ENCODE measurements at regions not wholly inside any gene's neighbourhood (a gene's known extent, or its start where the extent isn't known, plus 50 kb on each side); places are given as distances from the start of the nearest gene placed in this dataset.

DNA sequence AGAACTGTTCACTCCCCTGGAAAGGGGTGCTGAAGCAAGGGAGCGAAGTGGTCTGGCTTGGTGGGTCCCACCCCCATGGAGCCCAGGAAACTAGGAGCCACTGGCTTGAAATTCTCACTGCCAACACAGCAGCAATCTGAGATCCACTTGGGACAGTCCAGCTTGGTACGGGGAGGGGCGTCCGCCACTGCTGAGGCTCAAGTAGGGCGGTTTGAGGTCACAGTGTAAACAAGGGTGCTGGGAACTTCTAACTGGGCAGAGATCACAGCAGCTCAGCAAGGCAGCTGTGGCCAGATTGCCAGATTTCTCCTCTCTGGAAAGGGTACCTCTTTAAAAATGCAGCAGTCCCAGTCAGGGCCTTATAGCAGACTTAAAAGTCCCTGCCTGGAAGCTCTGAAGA, 53.9 kb upstream of the GALNTL6 start:
- no peak for DNase-seq

DNA sequence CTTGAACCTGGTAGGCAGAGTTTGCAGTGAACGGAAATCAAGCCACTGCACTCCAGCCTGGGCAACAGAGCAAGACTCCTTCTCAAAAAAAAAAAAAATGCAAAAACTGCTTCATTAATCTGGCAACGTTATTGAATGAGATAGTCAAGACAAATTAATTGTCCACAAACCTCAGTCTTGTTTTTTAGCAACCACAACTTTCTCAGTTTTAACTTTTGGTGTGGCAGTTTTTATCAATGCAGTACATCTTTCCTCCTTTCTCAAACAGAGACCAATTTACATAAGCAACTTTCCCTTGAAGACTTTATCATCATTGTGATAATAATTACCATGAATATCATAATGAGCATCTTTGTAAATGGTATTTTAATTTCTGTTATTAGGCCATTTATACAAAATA, 61.7 kb upstream of the GALNTL6 start:
- no peak for DNase-seq

DNA sequence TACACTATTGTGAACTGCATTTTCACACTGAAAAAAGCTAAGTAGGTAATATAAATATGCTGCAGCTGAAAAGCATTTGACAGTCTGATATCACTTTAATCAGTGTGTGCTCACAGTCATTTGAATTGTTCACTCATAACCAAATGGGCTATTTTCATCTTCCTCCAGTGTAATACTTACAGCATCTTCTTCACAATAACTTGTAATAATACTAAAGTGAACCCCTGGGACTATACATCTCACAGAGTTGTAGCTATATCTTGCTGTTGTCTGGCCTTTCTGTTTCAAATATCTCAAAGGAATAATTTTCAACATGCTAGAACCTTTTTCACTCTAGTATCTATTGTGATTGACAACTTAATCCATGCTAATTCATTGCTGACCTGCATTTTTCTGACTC, 66.8 kb upstream of the GALNTL6 start:
- DNase-seq, result no peak

DNA sequence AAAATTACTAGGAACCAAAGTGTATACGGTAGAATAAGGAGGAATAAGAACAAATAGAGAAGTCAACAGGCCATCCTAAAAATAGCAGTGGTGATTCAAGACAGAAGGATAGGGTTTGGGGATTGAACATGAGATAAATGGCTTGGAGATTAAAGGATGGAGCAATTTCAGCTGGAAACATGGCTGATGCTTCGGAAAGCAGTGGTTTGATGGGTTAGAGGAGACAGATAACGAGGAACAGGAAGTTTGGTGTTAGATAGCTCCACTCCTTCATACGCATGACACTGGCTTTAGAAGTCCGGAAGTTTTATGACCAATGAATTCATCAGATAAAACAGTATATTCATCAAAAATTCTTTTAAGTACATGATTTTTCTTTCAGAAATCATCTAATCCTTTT, 70.8 kb upstream of the GALNTL6 start:
- DNase-seq, result no peak

DNA sequence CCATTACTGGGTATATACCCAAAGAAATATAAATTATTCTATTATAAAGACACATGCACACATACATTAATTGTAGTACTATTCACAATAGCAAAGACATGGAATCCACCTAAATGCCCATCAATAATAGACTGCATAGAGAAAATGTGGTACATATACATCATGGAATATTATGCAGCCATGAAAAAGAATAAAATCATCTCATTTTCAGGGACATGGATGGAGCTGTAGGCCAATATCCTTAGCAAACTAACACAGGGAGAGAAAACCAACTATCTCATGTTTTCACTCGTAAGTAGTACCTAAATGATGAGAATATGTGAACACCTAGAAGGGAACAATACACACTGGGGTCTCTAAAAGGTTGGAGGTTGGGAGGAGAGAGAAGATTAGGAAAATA, 86.0 kb upstream of the GALNTL6 start:
- DNase-seq, result no peak

DNA sequence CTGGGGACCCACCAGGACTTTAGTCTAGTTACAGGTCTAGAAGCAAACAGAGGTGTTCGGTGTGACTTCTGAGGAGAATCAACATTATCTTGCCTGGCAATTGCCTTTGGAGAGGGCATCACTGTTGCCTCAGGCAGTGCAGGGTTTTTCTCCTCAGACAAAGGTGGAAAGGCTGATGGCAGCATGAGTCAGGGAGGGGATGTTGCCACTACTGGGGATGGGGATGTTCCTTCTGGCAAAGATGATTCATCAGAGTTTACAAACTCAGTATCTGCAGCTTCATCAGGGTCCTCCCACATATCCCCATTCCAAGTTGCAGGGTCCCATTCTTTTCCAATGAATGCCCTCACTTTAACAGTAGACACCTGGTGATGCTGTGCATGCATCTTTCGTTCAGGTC, 91.3 kb upstream of the GALNTL6 start:
- DNase-seq, result no peak

DNA sequence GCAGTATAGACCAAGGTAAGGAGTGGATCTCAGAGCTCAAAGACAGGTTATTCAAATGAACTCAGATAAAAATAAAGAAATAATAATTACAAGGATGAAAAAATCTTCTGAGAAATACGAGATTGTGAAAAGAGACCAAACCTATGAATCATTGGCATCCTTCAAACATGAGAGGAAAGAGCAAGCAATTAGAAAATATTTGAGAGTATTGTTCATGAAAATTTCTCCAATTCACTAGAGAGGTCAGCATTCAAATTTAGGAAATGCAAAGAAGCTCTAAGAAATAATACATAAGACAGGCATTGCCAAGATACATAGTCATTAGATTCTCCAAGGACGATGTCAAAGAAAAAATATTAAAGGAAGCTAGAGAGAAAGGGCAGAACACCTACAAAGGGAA, 93.5 kb upstream of the GALNTL6 start:
- DNase-seq, result no peak

DNA sequence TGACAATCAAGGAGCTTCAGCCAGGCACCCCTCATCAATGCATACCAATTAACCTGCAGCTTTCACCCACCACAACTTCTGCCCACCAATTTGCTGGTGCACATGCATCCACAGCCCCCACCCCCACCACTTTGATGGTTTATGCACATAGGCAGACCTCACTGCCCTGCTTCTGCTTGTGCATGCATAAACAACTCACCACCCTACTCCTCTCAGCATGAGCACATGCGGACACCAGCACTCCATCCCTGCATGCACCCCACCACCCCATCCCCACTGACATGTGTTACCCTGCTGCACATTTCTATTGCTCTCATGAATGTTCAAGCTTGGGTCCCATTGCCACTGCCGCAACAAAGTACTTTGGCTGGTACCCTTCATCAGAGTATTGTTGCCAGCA, 94.5 kb upstream of the GALNTL6 start:
- DNase-seq, result no peak

DNA sequence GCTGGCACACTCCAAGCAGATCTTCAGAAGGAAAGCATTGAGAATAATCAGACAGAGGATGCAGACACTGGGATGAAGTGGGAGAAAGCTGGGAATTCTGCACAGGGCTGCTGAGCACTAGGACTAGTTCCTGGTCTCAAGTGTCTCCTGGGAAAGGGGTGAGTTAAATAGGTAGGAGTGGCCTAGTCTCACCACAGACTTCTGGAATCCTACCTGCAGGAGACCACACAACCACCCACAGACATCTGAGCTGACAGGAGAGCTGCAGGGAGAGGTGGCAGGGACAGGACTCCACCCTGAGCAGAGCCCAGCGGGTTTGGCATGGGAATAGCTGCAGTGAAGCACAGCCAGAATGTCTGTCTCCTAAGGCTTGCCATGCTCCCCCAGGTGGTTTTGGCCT, 95.1 kb upstream of the GALNTL6 start:
- DNase-seq, result no peak

DNA sequence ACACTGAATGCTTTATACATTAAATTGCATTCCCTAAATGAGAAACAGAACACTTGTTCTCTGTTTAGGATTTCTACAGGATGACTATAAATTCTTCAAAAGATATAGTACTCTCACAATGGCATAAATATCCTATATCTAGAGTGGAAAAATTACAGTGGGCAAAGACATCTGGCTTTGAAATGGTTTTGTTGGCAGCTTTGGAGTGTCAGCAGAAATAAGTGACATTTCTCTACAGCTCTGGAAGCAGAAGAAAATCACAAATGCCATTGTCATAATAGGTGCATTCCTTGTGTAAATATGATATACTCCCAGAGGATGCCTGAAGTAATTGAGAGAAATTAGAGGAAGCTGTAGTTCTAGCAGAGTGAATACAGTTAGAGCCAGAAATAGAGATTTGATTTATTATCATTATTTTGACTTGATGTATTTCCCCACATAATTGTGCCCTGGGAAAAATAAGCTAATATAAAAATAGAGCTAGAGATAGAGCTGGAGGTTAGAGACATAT, 95.9 kb upstream of the GALNTL6 start:
- no peak for DNase-seq

DNA sequence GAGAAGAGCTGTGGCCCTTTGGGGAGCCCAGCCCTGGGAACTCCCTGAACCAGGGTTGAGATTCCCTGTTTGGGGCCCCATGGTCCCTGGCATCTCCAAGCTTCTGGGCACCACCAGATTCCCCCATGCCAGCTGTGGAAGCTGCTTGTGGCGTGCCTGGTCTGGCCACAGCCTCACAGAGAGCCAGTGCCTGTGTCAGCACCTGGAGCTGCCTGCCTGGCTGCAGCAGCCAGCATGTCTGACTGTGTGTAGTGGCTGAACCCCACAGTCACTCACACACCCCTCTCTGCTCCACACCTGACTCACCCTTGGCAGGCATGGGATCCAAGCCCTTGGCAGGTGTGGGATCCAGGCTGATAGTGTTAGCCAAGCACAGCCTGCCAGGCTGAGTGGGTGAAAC, 97.2 kb upstream of the GALNTL6 start:
- DNase-seq, result no peak

DNA sequence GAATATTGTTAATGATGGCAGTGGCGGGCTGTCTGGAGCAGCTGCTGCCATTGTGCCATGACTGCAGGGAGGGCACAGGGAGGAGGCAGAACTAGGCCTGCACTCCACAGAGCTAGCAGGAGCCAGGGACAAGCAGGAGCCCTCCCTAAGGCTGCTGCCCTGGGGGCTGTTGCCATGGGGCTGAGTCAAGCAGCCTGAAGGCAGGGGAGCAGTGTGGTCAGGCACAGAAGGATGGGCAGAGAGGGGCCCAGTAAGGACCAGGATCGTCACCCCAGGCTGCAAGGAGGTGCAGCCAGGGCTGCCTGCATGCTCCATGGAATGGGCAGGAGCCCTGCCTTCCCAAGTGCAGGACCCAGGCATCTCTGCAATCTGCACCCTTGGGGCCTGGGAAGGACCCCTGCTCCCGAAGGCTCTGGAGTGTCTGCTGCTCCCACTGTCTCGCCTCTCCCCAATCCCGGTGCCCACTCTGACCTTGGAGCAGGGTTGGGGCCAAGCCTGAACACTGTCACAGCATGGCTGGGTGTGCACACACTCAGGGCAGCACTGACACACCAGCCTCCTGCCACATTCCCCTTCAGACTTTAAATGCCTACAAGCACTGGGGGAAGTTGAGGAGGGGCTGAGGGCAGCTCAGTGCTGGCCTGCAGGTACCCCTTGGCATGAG, 98.3 kb upstream of the GALNTL6 start:
- no peak for DNase-seq

DNA sequence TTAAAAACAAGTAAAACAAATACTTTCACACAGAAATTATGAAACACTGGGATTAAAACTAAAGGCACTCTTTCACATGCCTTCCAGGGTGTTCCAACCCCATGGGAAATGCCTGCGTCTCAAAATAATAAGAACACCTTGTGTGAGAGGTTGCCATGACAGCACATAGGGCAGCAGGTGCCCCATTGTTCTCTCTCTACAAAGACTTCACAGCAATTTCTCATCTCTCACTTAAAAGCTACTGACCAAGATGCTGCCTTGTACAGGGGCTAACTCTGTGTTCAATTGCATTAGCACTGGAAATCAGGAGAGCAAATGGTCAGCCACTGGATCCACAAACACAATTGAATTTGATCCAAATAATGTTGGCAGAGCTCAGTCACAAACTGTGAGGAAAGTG, 102.5 kb upstream of the GALNTL6 start:
- DNase-seq, result no peak

DNA sequence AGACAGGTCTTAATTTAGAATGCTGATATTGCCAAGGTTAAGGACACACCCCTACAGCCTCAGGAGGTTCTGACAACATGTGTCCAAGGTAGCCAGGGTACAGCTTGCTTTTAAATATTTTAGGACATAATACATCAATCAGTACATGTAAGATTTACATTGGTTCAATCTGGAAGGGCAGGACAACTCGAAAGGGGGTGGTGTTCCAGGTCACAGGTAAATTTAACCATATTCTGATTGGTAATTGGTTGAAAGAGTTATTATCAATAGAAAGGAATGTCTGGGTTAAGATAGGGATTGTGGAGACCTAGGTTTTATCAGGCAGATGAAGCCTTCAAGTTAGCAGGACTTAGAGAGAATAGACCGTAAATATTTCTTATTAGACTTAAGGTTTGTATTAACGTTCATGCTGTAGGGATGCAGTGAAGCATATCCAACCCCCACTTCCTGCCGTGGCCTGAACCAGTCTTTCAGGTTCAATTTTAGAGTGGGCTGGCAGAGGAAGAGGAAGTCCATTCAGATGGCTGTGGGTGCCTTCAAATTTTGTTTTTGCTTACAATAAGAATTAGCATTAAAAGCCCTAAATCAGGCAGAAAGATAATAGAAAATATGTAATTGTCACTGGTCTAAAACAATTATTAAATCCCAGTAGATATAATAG, 136.5 kb upstream of the GALNTL6 start:
- no peak for DNase-seq

DNA sequence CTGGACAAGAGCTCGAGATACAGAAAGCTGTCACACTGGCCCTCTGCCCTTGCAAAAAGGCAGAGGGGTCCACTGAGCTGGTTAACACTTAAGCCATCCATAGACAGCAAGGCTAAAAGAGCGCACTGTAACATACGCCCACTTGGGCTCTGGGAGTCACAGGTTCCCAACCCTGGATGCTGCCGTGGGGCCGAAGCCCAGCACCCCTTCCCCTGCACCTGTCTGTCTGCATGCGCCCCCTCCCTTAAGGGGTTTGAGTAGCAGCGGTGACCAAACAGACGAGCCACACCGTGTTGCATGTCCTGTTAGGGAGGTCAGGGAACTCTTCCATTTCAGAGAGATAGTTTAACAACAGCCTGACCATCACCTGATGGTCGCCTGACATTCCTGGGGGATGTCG, 138.4 kb upstream of the GALNTL6 start:
- DNase-seq, result no peak

DNA sequence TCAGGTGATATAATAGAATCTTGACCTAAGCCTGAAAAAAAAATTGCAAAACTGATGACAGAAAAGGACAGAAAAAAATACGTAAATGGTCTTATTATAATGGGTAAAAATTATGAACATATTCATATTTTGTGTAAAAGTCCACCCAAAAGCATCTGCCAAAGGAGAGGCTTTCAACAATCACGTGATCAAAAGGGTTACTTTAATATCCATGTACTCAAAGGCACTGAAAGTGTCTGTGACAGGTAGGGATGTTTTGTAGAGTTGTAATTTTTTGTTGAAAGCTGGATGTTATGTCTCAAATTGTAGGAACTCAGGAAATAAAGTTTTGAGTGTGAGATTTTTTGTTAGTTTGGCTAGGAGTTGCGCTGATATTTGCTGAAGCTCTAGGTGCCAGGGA, 144.8 kb upstream of the GALNTL6 start:
- no peak for DNase-seq

DNA sequence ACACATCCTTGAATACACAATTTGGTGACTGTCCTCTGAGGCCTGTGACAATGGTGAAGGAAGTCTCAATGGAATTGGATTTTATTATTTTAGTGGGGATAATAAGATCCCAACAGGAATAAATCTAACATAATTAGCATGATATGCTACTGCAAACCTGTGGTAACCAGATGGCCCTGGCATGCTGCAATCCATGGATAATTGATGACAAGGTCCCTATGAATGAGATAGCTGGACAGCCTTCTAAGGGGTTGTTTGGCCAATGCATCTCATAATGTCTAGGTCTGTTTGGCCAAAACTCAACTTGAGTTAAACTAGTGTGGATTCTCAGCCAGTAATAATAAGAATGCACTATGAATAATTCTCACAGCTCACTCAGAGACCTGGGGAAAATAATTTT, 145.3 kb upstream of the GALNTL6 start:
- no peak for DNase-seq

DNA sequence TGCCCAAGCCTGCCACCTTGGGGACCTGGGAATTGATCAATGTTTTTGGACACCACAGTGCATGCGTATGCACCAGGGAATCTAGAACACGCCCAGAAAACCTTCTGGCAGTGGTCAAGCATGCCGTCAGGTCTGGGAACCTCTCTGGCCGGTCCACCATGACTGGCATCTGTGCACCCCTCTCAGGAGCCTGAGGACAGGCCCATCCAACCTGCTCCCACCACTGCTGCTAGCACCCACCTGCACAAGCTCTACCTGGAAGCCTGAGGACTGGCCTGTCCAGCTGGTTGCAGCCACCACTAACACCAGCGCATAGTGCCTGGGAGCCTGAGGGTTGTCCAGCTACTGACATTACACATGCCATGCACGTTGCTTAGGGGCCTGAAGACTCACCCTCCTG, 162.1 kb upstream of the GALNTL6 start:
- DNase-seq, result no peak

DNA sequence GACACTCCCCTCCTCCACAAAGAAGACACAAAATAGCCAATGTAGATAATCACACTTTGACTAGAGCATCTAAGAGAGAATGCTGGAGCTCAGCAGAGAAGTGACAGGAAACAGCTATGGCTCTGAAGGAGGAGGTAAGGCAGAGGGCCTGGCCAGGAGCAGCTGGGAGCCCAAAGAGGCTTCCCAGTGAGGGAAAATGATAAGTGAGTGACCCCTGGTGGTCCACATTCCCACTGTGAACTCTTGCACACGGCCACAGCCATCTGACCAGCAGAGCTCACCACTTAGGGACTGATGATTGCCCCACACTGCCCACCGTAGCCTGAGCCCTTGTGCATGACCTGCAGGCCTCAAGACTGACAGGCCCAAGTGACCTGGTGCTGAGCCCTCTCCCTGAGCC, 162.7 kb upstream of the GALNTL6 start:
- DNase-seq, result no peak

DNA sequence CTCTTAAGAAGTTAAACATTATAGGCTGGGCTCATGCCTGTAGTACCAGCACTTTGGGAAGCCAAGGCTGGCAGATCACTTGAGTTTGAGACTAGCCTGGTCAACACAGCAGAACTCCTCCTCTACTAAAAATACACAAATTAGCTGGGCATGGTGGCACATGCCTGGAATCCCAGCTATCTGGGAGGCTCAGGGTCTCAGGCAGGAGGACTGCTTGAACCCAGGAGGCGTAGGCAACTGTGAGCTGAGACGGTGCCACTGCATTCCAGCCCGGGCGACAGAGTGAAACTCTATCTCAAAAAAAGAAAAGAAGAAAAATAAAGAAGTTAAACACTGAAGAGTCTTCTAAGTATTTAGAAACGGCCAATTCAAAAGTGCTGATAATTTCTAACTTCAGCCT, 164.3 kb upstream of the GALNTL6 start:
- DNase-seq, result no peak

DNA sequence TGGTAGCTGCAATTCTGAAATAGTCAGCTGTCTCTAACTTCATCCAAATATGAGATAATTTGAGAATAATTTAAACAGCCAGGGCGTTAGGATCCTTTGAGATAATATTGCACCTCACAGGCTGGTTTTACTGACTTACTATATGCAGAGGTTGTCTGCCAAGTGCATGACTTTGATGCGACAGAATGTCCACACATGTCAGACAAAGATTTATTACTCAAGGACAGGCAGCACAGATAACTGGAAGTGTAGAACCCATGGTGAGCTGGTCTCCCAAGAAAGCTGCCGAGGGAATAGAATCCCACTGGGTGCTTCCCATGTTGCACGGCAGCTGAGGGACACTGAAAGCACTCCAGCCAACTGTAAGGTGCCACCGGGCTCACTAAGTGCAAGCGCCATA, 166.2 kb upstream of the GALNTL6 start:
- DNase-seq, result no peak

DNA sequence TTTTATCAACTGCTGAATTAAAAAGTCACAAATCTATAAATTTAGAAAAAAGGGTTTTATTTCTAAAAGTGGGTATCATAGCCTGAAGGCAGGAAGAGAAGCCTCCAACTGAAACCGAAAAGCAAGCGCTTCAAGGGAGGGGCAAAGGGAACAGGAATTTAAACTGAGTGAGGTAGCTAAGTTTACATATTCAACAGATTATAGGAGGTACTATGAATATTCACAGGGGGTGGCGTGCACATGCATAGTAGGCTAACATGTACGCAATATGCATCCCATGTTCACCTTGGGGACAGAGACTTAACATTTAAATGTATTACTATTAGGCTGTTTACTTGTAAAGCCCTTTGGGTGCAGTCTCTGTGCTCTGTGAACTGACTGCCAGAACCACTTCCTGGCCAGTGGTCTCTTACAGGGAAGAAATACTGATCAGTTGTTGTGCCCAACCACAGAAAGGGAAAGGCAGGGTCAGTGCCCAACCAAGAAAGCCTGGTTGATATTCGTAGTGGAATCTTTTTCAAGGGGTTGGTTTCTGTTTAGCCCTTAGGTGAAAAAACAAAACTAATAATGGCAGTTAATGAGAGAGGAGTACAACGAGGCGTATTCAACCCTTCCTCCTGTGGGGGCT, 168.7 kb upstream of the GALNTL6 start:
- DNase-seq, result no peak

DNA sequence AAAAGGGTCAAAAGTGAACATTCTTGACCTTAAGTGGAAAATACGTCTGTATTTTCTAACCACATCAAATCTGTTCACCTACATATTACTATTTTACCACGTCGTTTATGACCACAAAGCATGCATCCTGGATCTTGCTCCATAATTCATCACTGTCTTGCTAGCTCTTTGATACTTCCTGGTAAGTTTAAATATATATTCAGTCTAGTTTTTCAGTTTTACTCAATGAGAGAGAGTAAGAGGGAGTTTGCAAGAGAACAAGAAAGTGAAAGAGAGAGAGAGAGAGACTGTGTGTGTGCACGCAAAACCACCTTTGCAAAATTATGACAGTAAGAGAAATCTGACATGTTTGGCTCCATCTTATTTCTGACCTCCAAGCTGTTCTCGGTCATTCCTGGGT, 173.7 kb upstream of the GALNTL6 start:
- no peak for DNase-seq

DNA sequence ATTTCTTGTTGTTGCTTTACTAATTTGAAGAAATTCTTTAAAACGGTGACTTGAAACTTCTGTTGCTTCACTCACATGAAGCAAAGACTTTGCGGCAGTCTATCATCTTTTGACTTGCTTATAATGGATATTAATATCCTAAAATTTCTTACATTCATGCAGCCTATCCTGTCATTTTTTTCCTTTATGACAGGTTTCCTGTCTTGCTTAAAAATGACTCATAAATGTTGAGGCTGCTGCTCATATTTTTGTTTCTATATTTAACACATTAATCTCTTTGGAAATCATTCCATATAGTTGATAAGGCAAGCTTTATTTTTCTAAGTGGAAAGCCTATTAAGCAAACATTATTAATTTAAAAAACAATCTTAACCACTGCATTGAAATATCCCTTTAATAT, 176.6 kb upstream of the GALNTL6 start:
- no peak for DNase-seq

DNA sequence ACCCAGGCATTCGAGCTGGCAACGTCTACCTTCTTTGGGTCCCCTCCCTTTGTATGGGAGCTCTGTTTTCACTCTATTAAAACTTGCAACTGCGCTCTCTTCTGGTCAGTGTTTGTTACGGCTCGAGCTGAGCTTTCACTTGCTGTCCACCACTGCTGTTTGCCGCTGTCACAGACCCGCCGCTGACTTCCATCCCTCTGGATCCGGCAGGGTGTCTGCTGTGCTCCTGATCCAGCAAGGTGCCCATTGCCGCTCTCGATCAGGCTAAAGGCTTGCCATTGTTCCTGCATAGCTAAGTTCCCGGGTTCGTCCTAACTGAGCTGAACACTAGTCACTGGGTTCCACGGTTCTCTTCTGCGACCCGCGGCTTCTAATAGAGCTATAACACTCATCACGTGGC, 183.5 kb upstream of the GALNTL6 start:
- no peak for DNase-seq
